Gastrocnemius medialis (tissue), 4 donors: ENCODE measurements at regions not wholly inside any gene's neighbourhood (a gene's known extent, or its start where the extent isn't known, plus 50 kb on each side); places are given as distances from the start of the nearest gene placed in this dataset.

Experiments used
- POLR2A ChIP-seq, 2 donors: fragments of 450-650 bp; IDR thresholded peaks; one replicate each; pipeline ENCODE4 v1.6.1; 2017; ENCODE audit warnings: antibody characterized with exemption in 2 of 2, mild to moderate bottlenecking in 2 of 2, moderate library complexity in 2 of 2
- TF ChIP-seq, protein P1 (sequence below), 5 experiments: fragments of 450-650 bp in 3 of 5; fragments of 200-600 bp in 2 of 5; sonication (generic) in 2 of 5; IDR thresholded peaks in 4 of 5; conservative IDR thresholded peaks in 1 of 5; 1 replicate in 4 of 5; 2 replicates in 1 of 5; pipeline ENCODE4 v1.5.1; 2016 to 2019; ENCODE audit warnings: antibody characterized with exemption in 5 of 5, mild to moderate bottlenecking in 3 of 5, moderate library complexity in 3 of 5

DNA sequence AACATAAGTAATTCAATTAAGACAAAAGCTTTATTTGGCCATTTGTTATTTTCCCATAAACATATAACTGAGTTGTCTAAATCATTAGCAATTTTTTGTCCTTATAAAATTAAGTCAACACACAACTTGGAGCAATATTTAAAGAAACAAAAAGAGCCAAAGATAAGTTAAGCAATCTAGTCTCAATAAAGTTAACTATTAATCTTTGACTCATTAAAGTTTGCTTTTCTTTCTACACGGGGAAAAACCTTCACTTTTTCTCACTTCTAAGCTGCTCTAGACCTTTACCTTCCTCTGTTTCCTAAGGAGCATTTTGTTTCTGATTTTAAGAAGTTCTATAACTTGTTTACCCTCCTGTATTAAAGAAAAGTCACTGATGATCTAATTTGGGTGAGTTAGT lies 867.1 kb upstream of the PHF14 start:
- TF ChIP-seq, protein P1, sequence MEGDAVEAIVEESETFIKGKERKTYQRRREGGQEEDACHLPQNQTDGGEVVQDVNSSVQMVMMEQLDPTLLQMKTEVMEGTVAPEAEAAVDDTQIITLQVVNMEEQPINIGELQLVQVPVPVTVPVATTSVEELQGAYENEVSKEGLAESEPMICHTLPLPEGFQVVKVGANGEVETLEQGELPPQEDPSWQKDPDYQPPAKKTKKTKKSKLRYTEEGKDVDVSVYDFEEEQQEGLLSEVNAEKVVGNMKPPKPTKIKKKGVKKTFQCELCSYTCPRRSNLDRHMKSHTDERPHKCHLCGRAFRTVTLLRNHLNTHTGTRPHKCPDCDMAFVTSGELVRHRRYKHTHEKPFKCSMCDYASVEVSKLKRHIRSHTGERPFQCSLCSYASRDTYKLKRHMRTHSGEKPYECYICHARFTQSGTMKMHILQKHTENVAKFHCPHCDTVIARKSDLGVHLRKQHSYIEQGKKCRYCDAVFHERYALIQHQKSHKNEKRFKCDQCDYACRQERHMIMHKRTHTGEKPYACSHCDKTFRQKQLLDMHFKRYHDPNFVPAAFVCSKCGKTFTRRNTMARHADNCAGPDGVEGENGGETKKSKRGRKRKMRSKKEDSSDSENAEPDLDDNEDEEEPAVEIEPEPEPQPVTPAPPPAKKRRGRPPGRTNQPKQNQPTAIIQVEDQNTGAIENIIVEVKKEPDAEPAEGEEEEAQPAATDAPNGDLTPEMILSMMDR (IDR thresholded peaks at IDR 0.05 in 4 of 5, conservative IDR thresholded peaks at IDR 0.05 in 1 of 5): no peak
- no peak for TF ChIP-seq POLR2A (IDR thresholded peaks at IDR 0.05)
